ENCODE measurements at regions not wholly inside any gene's neighbourhood (a gene's known extent, or its start where the extent isn't known, plus 50 kb on each side); places are given as distances from the start of the nearest gene placed in this dataset.

GRCh38 chr1:207971331-207972219, 60.6 kb upstream of the CD34 start:
- H3K4me3 Mint-ChIP-seq, result no peak overlapping the region
- no peaks in the 10 kb centered on the region for H3K9me3 Mint-ChIP-seq
- intact Hi-C loops (cut with micrococcal nuclease), result no loop called here
- peak overlapping the region; percentile 45 for H3K27ac Mint-ChIP-seq
- peaks cover 16% of the 10 kb centered on the region for H3K27me3 Mint-ChIP-seq
- H3K36me3 Mint-ChIP-seq (ENCODE audit: low read depth), result no peaks in the 10 kb centered on the region
- peaks cover 18% of the 10 kb centered on the region for H3K4me1 Mint-ChIP-seq (ENCODE audit: low read depth)

DNA sequence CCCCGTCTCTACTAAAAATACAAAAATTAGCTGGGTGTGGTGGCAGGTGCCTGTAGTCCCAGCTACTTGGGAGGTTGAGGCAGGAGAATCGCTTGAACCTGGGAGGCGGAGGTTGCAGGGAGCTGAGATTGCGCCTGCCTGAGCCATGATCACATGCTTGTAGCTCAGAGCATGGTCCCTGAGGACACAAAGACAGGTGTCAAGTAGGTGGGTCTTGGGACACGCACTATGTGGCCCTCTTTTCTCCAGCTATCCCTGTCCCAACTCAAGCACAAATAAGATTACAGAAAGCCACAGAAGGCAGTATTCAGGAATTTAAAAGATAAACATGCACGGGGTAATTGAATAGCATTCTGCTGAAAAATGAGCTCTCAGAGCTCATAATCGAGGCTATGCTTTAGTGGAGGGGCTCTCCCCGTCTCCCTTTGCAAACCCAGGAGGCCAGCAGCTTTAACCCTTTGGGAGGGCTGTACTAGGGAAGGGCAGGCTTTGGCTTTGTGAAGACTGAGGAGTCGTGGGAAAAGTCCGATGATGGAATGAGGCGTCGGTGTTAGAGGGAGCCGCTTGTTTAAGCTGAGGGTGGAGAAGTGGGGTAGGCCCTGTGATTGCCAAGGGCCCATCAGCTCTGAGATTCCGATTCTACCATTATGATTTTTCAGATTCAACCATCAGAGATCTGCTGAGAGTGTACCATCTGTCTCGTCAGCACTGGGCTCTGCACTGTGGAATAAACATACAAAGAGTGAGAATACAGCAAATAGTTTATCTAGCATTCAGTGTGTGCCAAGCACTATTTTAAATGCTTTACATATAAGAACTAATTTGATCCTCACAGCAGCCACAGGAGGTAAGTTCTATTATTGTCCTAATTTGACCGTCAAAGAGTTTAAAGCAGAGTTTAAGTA, 59.7 kb upstream of the CD34 start:
- H3K4me1 Mint-ChIP-seq (ENCODE audit: low read depth), result peaks cover 18% of the 10 kb centered on the region
- no peaks in the 10 kb centered on the region for H3K36me3 Mint-ChIP-seq (ENCODE audit: low read depth)
- intact Hi-C loops (cut with micrococcal nuclease), result no loop called here
- no peak overlapping the region for H3K27ac Mint-ChIP-seq
- no peaks in the 10 kb centered on the region for H3K9me3 Mint-ChIP-seq
- peaks cover 16% of the 10 kb centered on the region for H3K27me3 Mint-ChIP-seq
- no peak overlapping the region for H3K4me3 Mint-ChIP-seq

- Mint-ChIP-seq H3K27me3 (peaks cover 20% of the 10 kb centered on the region), H3K9me3 (no peaks in the 10 kb centered on the region), H3K4me3 (no peak overlapping the region), H3K36me3 (ENCODE audit: low read depth) (no peaks in the 10 kb centered on the region), H3K27ac (no peak overlapping the region), H3K4me1 (ENCODE audit: low read depth) (peaks cover 16% of the 10 kb centered on the region)
- intact Hi-C loops (cut with micrococcal nuclease), result no loop called here
These were observed 58.6 kb upstream of the CD34 start for GRCh38 chr1:207969528-207969927.

DNA sequence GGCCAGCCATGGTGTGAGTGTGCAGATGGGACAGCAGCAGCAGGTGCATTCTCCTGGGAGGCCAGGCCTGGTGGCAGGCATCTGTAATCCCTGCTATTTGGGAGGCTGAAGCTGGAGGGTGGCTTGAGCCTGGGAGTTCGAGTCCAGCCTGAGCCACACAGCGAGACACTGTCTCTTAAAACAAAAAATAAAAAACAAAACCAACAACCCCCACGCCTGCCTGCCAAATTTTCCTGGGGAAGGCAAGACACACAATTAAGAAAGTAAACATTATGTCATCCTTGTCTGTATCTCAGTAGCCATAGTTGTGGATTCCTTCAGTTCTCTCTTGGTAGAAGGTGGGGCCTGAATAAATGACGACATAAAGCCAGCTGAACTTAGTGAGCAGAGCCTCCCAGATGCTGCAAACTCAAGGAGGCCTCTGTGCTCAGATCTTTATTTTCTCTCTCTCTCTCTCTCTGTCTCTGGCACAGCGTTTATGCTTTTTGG, 57.6 kb upstream of the CD34 start:
- Mint-ChIP-seq H3K27ac (no peak overlapping the region), H3K27me3 (peaks cover 23% of the 10 kb centered on the region)
- intact Hi-C loops (cut with micrococcal nuclease), result no loop called here

GRCh38 chr1:207967703-207968102, 56.8 kb upstream of the CD34 start:
- H3K9me3 Mint-ChIP-seq, result no peaks in the 10 kb centered on the region
- intact Hi-C loops (cut with micrococcal nuclease), result no loop called here
- H3K27ac Mint-ChIP-seq, result no peak overlapping the region
- H3K36me3 Mint-ChIP-seq (ENCODE audit: low read depth), result no peaks in the 10 kb centered on the region
- H3K27me3 Mint-ChIP-seq, result peaks cover 18% of the 10 kb centered on the region
- no peak overlapping the region for H3K4me3 Mint-ChIP-seq
- peaks cover 25% of the 10 kb centered on the region for H3K4me1 Mint-ChIP-seq (ENCODE audit: low read depth)

More for the DNA sequence above, 57.6 kb upstream of the CD34 start:
- Mint-ChIP-seq H3K36me3 (ENCODE audit: low read depth) (no peaks in the 10 kb centered on the region), H3K4me3 (no peak overlapping the region), H3K9me3 (no peaks in the 10 kb centered on the region), H3K4me1 (ENCODE audit: low read depth) (peaks cover 17% of the 10 kb centered on the region)

DNA sequence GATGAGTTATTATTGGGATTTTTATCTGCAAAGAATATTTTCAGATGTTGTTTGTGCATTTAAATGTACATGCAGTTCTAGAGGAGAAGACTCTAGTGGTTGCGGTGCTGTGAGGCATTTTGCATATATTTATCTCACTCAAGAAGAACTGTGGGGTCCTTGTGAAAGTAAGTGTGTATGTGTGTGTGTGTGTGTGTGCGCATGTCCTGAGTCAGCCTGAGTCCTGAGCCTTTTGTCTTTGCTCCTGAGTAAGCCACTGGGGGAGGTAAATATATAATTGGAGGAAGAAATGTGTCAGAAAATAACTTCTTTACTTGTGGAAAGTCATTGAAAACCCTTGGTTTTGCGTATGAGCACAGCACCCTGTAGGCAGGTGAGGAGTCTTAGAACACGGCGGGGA, 55.6 kb upstream of the CD34 start:
- no peaks in the 10 kb centered on the region for H3K36me3 Mint-ChIP-seq (ENCODE audit: low read depth)
- H3K9me3 Mint-ChIP-seq, result no peaks in the 10 kb centered on the region
- H3K27me3 Mint-ChIP-seq, result peaks cover 14% of the 10 kb centered on the region
- H3K27ac Mint-ChIP-seq, result no peak overlapping the region
- H3K4me1 Mint-ChIP-seq (ENCODE audit: low read depth), result peaks cover 24% of the 10 kb centered on the region
- H3K4me3 Mint-ChIP-seq, result no peak overlapping the region
- intact Hi-C loops (cut with micrococcal nuclease), result no loop called here

DNA sequence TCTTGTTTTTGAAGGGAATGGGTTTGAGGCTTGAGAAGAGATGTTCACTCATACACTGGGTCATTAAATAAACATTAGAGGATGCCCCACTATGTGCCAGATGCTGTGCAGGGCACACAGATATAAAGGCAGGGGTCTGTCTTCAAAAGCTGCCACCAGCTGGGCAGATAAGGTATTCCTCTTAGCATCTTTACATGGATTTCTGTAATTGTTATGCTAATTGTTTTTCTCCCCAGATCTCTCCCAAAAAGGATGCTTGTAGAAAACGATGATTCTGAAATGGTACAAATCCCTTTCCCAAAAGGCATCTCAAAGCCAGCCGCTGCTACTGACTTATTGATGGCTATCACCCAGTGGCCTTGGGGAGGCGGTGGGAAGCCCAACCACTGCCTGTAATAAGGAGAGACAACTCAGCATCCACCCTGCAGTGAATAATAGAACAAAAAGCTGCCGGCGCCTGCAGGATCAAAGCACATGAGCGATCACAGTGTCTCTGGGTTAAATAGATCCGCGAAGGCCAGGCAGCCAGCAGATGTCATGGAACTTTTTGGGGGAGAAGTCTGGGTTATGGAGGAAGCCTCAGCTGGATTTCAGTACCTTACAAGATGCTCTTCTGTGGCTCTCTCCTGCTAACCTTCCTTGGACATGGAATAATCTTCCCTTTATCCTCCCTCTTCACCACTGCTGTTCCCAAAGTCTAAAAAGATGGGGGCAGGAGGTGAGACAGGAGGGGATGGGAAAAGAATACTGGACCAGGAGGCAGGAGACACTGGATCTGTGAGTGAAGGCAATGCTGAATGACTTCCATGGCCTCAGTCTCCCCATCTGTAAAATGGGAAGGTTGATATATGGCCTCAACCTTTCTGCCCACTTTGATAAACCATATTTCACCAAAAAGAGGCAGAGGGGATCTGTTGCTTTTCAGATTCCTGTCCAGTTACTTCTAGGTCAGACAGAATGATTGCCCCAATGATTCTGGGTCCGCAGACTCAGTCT, 54.8 kb upstream of the CD34 start:
- H3K36me3 Mint-ChIP-seq (ENCODE audit: low read depth), result no peaks in the 10 kb centered on the region
- no peak overlapping the region for H3K4me3 Mint-ChIP-seq
- no peak overlapping the region for H3K27ac Mint-ChIP-seq
- peaks cover 24% of the 10 kb centered on the region for H3K4me1 Mint-ChIP-seq (ENCODE audit: low read depth)
- peaks cover 20% of the 10 kb centered on the region for H3K27me3 Mint-ChIP-seq
- no peaks in the 10 kb centered on the region for H3K9me3 Mint-ChIP-seq
- intact Hi-C loops (cut with micrococcal nuclease), result no loop called here

GRCh38 chr1:207964195-207964966, 53.5 kb upstream of the CD34 start:
- no peaks in the 10 kb centered on the region for H3K36me3 Mint-ChIP-seq (ENCODE audit: low read depth)
- no peak overlapping the region for H3K4me3 Mint-ChIP-seq
- H3K9me3 Mint-ChIP-seq, result no peaks in the 10 kb centered on the region
- peaks cover 31% of the 10 kb centered on the region for H3K27me3 Mint-ChIP-seq
- intact Hi-C loops (cut with micrococcal nuclease), result no loop called here
- H3K27ac Mint-ChIP-seq, result no peak overlapping the region
- H3K4me1 Mint-ChIP-seq (ENCODE audit: low read depth), result peaks cover 29% of the 10 kb centered on the region

GRCh38 chr1:207963427-207964194, 52.7 kb upstream of the CD34 start:
- Mint-ChIP-seq H3K4me1 (ENCODE audit: low read depth) (peaks cover 35% of the 10 kb centered on the region), H3K27ac (peak overlapping the region; percentile 93), H3K9me3 (no peaks in the 10 kb centered on the region), H3K4me3 (peak overlapping the region; percentile 77), H3K36me3 (ENCODE audit: low read depth) (no peaks in the 10 kb centered on the region), H3K27me3 (peaks cover 38% of the 10 kb centered on the region)
- intact Hi-C loops (cut with micrococcal nuclease), result loop anchor here (1.0 to 2.0 kb wide), 3 partner anchors 67 to 135 kb away; no protein-coding TSS in a partner anchor

GRCh38 chr1:207962716-207963426, 51.9 kb upstream of the CD34 start:
- Mint-ChIP-seq H3K36me3 (ENCODE audit: low read depth) (no peaks in the 10 kb centered on the region), H3K4me3 (peak overlapping the region; percentile 77), H3K9me3 (no peaks in the 10 kb centered on the region), H3K4me1 (ENCODE audit: low read depth) (peaks cover 38% of the 10 kb centered on the region), H3K27me3 (peaks cover 45% of the 10 kb centered on the region), H3K27ac (peak overlapping the region; percentile 93)
- intact Hi-C loops (cut with micrococcal nuclease), result loop anchor here (1.0 to 2.0 kb wide), 3 partner anchors 66 to 135 kb away; no protein-coding TSS in a partner anchor
